ENCODE measurements at regions not wholly inside any gene's neighbourhood (a gene's known extent, or its start where the extent isn't known, plus 50 kb on each side); places are given as distances from the start of the nearest gene placed in this dataset.

DNA sequence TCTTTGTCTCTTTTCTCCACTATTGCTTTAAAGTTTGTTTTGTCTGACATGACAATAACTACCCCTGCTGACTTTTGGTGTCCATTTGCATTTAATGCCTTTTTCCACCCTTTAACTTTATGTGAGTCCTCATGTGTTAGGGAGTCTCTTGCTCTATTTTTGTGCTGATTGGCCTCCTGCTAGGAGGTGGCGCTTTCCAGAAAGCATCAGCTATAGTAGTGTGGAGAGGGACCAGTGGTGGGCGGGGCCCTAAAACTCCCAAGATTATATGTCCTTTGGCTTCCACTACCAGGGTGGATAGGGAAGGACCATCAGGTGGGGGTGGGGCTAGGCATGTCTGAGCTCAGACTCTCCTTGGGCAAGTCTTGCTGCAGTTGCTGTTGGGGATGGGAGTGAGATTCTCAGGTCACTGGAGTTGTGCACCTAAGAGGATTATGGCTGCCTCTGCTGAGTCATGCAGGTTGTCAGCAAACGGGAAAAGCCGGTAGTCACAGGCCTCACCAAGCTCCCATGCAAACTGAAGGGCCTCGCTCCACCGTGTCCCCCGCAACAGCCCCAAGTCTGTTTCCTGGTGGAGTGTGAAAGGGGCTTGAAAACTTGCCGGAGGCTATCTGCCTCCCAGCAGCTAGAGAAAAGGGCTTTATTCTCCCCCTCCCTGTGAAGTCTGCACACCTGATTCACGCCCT lies 156.3 kb downstream of the CPEB2 start:
- no peaks in the 10 kb centered on the region for H3K9me3 ChIP-seq
- in situ Hi-C loops (cut with MboI; ENCODE audit: low sequenced_read_pairs in 4 of 4) = no loop called here
- intact Hi-C loops (cut with DNase I; ENCODE audit: low total_unique reads) = no loop called here
- no peaks in the 10 kb centered on the region for H3K4me1 ChIP-seq
- no peak overlapping the region for H3K4me3 ChIP-seq
- H3K36me3 ChIP-seq = no peaks in the 10 kb centered on the region
- no peak for ATAC-seq
- no peak overlapping the region for H3K27ac ChIP-seq
- H3K27me3 ChIP-seq = no peaks in the 10 kb centered on the region
- no peak for DNase-seq
- TF ChIP-seq POLR2A (IDR thresholded peaks at IDR 0.05) = no peak
- TF ChIP-seq, protein P1, sequence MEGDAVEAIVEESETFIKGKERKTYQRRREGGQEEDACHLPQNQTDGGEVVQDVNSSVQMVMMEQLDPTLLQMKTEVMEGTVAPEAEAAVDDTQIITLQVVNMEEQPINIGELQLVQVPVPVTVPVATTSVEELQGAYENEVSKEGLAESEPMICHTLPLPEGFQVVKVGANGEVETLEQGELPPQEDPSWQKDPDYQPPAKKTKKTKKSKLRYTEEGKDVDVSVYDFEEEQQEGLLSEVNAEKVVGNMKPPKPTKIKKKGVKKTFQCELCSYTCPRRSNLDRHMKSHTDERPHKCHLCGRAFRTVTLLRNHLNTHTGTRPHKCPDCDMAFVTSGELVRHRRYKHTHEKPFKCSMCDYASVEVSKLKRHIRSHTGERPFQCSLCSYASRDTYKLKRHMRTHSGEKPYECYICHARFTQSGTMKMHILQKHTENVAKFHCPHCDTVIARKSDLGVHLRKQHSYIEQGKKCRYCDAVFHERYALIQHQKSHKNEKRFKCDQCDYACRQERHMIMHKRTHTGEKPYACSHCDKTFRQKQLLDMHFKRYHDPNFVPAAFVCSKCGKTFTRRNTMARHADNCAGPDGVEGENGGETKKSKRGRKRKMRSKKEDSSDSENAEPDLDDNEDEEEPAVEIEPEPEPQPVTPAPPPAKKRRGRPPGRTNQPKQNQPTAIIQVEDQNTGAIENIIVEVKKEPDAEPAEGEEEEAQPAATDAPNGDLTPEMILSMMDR (IDR thresholded peaks at IDR 0.05 in 4 of 5, conservative IDR thresholded peaks at IDR 0.05 in 1 of 5) = no peak

DNA sequence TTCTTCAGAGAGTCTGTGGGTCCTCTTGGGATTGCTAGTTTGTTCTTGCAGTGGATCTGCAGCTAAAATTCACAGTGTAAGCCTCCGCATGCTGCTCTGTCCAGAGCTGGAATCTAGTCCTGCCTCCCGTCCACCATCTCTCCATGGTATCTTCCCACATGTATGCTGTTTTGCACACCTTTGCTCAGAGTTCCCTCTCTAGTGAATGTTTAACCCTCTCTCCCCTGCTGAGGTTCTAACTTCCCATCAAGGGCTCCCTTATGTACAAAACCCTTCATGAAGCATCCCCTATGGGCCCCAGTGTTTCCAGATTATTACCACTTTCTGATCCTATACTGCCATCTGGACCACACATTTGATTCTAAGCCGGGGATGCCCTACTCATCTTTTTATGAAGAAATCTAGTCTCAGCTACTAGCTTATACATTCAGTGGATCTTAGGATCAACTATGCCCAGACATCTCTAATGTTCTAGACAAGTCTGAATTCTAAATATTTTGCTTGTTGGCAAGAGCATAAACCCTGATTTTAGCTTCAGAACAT lies 157.3 kb downstream of the CPEB2 start:
- no peaks in the 10 kb centered on the region for H3K36me3 ChIP-seq
- ATAC-seq (no peak), DNase-seq (no peak)
- no peak for TF ChIP-seq POLR2A (IDR thresholded peaks at IDR 0.05)
- TF ChIP-seq, protein P1 (IDR thresholded peaks at IDR 0.05 in 4 of 5, conservative IDR thresholded peaks at IDR 0.05 in 1 of 5) = no peak
- H3K4me3 ChIP-seq = no peak overlapping the region
- intact Hi-C loops (cut with DNase I; ENCODE audit: low total_unique reads) (loop anchor here (10.0 kb wide), 1 partner anchor 1505 kb away; no protein-coding TSS in a partner anchor), in situ Hi-C loops (cut with MboI; ENCODE audit: low sequenced_read_pairs in 4 of 4) (no loop called here)
- no peaks in the 10 kb centered on the region for H3K9me3 ChIP-seq
- H3K27ac ChIP-seq = no peak overlapping the region
- no peaks in the 10 kb centered on the region for H3K4me1 ChIP-seq
- no peaks in the 10 kb centered on the region for H3K27me3 ChIP-seq

DNA sequence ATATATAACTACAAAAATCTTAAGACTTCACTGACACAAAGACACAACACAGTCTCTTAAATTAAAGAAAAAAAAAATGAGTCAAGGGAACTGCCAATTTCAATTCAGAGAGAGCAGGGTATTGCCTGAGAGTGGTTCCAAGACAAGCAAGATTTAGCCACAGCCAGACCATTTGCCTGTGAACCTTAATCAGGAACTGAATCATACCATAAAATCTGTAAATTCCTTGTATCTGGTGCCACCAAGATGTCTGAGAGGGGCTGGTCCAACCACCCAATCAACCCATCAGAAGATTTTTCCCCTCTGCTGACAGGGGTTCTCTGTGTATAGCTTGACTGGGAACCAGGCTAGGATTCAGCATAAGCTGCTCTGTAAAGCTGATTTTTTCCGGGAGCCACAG lies 159.2 kb downstream of the CPEB2 start:
- no peak for ATAC-seq
- H3K9me3 ChIP-seq = no peaks in the 10 kb centered on the region
- no peaks in the 10 kb centered on the region for H3K27me3 ChIP-seq
- in situ Hi-C loops (cut with MboI; ENCODE audit: low sequenced_read_pairs in 4 of 4) = no loop called here
- H3K4me1 ChIP-seq = no peaks in the 10 kb centered on the region
- no peak for DNase-seq
- intact Hi-C loops (cut with DNase I; ENCODE audit: low total_unique reads) = loop anchor here (10.0 kb wide), 1 partner anchor 1507 kb away; no protein-coding TSS in a partner anchor
- H3K36me3 ChIP-seq = no peaks in the 10 kb centered on the region
- no peak overlapping the region for H3K27ac ChIP-seq
- TF ChIP-seq, protein P1 (IDR thresholded peaks at IDR 0.05 in 4 of 5, conservative IDR thresholded peaks at IDR 0.05 in 1 of 5) = no peak
- no peak for TF ChIP-seq POLR2A (IDR thresholded peaks at IDR 0.05)
- no peak overlapping the region for H3K4me3 ChIP-seq

DNA sequence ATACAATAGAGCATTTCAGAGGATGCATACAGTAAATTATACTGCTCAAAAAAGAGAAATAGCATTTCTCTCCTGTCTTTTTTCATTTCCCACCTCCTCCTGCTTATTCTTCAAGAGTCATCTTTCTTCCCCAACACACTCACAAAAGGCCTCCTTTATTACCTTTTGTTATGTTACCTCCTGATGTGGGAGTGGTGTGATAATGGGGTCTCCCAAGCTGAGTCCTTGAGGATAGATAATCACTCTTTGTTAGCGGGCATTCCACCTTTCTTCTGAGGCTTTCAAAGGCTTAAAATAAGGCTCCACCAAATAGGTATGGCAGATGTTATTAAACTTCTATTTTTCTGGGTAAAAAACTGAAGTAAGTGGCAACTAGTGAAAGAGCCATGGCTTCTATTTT lies 159.8 kb downstream of the CPEB2 start:
- intact Hi-C loops (cut with DNase I; ENCODE audit: low total_unique reads) = loop anchor here (10.0 kb wide), 1 partner anchor 1507 kb away; no protein-coding TSS in a partner anchor
- H3K27ac ChIP-seq = no peak overlapping the region
- no peaks in the 10 kb centered on the region for H3K4me1 ChIP-seq
- no peak overlapping the region for H3K4me3 ChIP-seq
- no peaks in the 10 kb centered on the region for H3K27me3 ChIP-seq
- no peaks in the 10 kb centered on the region for H3K9me3 ChIP-seq
- in situ Hi-C loops (cut with MboI; ENCODE audit: low sequenced_read_pairs in 4 of 4) = no loop called here
- ATAC-seq (no peak), DNase-seq (no peak)
- TF ChIP-seq, protein P1 (IDR thresholded peaks at IDR 0.05 in 4 of 5, conservative IDR thresholded peaks at IDR 0.05 in 1 of 5) = no peak
- no peak for TF ChIP-seq POLR2A (IDR thresholded peaks at IDR 0.05)
- H3K36me3 ChIP-seq = no peaks in the 10 kb centered on the region

Data from gastrocnemius medialis (tissue), 4 donors.